PC-3 (cell line): ENCODE measurements at regions not wholly inside any gene's neighbourhood (a gene's known extent, or its start where the extent isn't known, plus 50 kb on each side); places are given as distances from the start of the nearest gene placed in this dataset.
A peak's percentile ranks its signal among the peaks of the same experiment; 100 is the strongest.

Source experiments
- EZH2 ChIP-seq: fragments of 300-600 bp; sonication (generic); IDR thresholded peaks from one replicate; pipeline ENCODE4 v1.6.1; 2017; ENCODE audit warnings: antibody characterized with exemption, mild to moderate bottlenecking, low read length; ENCODE audit not compliant: unreplicated experiment
- TF ChIP-seq, protein P1 (sequence below): fragments of 300-600 bp; sonication (generic); conservative IDR thresholded peaks from 2 replicates; pipeline ENCODE4 v1.5.1; 2017; ENCODE audit warnings: antibody characterized with exemption, low read depth, mild to moderate bottlenecking, low read length

DNA sequence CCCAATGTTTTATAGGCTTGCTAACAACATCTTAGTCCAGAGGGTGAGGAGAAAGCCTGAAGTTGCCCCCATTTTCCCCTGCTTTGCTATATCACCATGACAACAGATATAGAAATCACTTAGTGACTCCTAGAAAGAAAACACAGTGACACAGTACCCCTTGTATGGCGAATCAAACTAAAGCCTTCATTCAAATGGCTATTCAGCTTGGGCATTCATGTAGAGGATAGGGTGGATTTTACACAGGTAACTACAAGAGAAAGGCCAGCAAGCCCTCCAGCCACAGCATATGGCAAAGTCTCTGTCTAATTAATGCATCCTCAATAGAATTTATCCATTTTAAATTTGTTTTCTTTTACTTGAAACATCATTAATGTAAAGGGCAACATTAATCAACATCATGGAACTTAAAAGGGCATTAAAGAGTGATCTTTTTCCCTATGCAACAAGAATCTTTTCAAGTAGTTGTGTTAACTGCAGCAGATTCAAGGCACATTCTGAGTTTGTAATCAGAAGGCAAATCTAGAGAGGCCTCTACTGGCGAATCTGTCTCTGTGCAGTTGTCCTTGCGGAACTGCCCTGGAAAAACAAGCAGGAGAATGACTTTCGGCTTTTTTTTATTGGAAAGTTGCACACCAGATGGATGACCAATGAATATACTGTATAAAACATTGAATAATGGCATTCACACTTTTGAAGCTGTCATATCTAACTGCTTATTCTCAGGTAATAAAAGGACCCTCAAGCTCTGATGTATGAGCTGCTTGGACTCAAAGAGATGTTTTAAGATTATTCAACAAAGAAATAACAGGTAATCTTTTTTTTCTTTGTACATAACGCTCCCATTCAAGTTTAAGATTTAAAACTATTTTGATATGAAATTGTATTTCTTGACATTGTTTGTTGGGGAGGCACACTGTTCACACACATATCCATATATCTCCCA lies 621.7 kb upstream of the AGTR1 start:
- TF ChIP-seq, protein P1, sequence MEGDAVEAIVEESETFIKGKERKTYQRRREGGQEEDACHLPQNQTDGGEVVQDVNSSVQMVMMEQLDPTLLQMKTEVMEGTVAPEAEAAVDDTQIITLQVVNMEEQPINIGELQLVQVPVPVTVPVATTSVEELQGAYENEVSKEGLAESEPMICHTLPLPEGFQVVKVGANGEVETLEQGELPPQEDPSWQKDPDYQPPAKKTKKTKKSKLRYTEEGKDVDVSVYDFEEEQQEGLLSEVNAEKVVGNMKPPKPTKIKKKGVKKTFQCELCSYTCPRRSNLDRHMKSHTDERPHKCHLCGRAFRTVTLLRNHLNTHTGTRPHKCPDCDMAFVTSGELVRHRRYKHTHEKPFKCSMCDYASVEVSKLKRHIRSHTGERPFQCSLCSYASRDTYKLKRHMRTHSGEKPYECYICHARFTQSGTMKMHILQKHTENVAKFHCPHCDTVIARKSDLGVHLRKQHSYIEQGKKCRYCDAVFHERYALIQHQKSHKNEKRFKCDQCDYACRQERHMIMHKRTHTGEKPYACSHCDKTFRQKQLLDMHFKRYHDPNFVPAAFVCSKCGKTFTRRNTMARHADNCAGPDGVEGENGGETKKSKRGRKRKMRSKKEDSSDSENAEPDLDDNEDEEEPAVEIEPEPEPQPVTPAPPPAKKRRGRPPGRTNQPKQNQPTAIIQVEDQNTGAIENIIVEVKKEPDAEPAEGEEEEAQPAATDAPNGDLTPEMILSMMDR: peak; percentile 81
- no peak for TF ChIP-seq EZH2
